GM19240 (cell line): ENCODE measurements at regions not wholly inside any gene's neighbourhood (a gene's known extent, or its start where the extent isn't known, plus 50 kb on each side); places are given as distances from the start of the nearest gene placed in this dataset.

Experiments used
- DNase-seq: peaks from one replicate; pipeline ENCODE4 v3.0.0; 2011; ENCODE audit warnings: low spot score; ENCODE audit not compliant: insufficient read length

GRCh38 chr1:87220993-87221392 is 107.7 kb upstream of the LMO4 start:
- no peak for DNase-seq

- no peak for DNase-seq
Observed at GRCh38 chr1:87224201-87224600, 104.5 kb upstream of the LMO4 start.

DNA sequence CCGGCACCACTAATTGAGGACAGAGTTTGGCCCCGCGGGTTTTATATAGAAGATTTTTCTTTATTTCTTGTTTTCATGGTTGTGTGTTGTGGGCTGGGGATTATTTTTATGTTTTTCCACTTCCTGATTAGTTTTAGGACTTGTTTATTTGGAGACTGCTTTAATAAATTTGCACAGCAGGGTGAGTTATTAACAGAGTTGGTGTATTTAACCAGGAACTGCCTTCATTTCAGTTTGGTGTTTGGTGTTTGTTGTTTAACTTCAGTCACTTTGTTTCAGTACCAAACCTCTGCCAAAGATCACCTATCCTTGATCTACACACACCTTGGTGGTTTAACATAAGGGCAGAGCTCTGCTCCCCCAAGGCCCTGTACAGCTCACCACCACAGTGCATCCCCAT is 103.5 kb upstream of the LMO4 start:
- DNase-seq = no peak

- no peak for DNase-seq
Observed at GRCh38 chr1:87226341-87226760, 102.3 kb upstream of the LMO4 start.

DNA sequence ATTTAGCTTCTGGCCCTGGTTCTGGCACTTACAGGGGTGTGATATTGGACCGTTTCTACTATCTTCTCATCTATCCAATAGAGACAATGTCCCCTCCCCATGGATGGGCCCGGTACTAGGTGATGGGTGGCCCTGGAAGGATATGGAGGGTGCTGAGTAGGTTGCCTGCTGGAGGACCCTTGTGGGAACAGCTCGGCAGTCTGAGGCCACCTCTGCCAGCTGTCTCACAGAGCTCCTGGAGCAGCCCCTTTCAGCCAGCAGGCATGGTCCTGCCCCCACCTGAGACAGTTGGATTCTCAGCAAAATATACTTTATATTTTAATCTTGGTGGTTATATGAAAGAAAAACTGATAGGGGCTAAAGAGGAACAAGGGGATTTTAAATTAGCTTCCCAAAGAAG is 101.0 kb upstream of the LMO4 start:
- DNase-seq = no peak

DNA sequence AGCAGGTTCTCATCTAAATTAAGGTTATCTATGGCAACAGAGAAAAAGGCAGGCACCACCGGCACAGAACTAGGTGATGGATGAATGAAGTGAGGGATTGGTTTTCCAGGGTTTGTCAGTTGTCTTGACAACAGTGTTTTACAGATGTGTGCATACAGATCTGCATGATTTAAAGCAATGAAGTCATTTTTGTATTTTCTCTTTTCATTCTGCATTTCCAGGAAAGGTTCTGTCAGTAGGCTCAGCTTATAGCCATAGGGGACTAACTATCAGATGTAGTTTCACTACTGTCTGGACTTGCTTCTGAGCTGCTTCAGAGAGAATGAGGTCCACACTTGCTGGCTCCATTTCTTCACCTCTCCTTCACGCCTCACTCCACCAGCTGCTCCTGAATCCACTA is 98.2 kb upstream of the LMO4 start:
- no peak for DNase-seq

DNA sequence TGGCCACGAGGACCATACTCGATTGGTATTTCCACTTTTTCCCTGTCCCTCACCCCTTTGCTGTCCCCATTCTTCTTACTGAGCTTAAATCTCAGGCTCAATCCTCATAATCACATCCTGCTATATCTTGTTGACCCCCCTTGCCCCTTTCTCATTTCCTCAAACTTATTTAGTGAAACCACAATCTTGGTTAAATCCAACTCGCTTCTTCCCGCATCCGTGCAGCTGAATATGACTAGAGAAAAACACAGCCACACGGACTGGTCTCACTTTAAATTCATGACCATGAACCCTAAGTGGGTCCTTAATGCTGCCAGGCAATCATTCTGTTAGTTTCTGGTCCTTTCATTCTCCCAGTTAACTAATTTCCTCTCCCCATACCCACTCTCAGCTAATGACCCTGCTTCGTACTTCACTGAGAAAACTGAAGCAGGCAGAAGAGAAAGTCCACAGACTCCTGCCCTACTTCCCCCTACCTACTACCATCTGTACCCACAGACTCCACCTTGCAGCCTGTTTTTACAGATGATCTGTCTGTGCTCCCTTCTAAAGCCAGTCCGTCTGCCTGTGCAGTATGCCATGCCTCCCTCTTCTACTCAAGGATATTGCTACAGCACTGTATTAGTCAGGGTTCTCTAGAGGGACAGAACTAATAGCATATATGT is 96.8 kb upstream of the LMO4 start:
- DNase-seq = no peak

- DNase-seq = no peak
Observed at GRCh38 chr1:87236585-87236984, 92.1 kb upstream of the LMO4 start.

GRCh38 chr1:87239997-87240605 is 88.6 kb upstream of the LMO4 start:
- DNase-seq = no peak

- DNase-seq = no peak
Observed at GRCh38 chr1:87240661-87241285, 87.9 kb upstream of the LMO4 start.

- DNase-seq = no peak
Observed at GRCh38 chr1:87242445-87243185, 86.1 kb upstream of the LMO4 start.

DNA sequence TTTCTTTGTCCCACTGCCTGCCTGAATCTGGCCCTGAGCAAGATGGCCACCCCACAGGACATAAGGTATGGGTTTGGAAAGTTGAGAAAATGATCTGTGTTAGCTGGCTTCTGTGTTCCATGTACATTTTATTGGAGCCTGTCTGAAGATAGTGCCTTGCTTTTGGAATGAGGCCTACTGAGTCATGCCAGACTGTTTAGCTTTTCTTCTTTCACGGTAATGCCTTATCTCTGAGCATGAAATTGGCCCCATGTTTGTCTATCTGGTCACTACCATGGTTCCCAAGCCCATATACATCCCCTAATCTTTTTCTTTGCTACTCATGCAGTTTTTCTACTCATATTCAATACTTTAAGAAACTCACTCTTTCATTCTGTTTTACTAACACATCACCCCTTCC is 85.1 kb upstream of the LMO4 start:
- no peak for DNase-seq

- DNase-seq = no peak
Observed at GRCh38 chr1:87246436-87246835, 82.2 kb upstream of the LMO4 start.

DNA sequence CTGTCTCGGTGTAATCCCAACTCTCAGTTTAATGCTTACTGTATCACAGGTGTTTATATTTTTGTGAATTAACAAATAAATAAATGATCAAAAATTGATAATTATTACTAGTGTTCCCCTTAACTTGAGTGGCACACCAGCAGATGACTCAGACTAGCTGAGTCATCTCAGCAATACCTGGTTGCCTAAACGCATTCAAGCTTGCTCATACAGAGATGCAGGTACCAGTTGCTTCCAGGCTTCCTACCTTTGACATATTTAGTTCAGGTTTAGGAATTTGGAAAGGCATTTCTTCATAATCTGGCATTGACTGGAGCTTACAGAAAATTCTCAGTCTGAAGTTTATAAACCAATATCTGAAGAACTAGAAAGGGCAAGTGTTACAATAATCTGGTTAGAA is 78.9 kb upstream of the LMO4 start:
- no peak for DNase-seq

DNA sequence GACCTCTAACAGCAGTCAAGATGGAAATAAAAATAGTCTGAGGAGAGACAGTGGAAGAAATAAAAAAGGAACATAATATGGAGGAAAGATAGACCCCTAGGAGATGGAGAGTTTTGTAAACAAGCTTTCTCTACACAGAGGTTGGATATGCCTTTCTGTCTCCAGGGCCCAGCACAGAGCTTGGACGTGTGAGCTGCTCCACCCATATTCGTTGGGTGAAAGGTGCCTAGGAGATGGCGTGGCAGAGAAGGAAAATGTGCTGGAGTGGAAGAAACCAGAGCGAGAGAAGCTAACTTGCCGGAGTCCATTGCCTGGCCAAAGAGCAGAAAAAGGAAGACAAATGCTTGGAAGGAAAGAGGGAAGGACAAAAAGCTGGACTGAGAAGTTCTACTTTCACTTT is 78.3 kb upstream of the LMO4 start:
- no peak for DNase-seq

- no peak for DNase-seq
Observed at GRCh38 chr1:87252406-87252805, 76.3 kb upstream of the LMO4 start.

DNA sequence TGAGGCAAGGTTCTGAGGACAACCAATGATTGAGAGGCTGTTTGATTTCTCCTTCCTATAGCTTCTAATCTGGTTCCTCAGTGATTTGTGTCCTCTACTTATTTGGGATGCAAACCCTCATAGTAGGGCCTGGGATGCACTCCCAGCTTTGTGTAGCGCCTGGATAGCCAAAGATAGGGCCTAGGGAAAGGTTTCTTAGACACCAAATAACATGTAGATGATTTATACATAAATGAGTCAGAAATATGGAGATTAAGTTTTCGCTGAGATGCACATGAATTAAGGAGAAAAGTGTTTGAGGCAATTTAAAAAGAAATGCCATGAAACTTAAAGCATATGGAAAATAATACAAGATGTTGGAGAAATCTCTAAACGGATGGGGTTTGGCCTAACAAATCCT is 66.0 kb upstream of the LMO4 start:
- no peak for DNase-seq

DNA sequence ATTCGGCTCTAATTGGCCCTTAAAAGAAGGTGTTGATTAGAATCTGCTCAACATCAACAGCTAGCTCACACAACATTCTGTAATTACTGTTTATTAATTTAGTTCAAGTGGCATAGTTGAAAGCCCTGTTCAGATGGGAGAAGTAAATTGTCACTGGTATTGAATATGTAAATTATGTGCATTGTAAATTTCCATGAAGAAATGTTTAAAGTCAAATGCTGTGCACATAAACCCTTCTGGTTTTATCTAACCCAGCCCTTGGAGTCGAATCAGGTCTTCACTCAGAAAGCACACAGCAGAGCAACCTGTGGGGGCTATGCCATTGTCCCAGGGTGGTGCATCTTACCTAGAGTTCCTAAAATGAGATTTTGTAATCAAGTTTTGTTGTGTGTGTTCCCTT is 65.4 kb upstream of the LMO4 start:
- DNase-seq = no peak

DNA sequence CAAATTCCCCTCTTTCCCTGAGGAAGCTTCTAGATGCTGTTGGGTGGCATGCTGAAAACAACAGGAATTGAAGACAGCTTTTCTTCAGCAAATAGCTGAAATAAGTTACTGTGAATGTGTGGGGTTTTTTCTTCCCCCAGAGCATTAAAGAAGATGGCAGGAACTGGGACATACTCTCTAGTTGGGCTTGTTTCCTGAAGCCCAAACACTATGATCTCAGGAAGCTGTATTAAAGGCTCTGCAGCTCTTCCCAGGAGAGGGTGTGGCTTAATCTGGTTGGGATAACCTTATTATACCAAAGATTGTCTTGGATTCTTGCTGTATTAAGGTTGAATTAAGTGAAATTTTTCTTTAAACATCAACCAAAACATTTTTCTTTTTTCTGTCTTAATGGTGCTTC is 64.9 kb upstream of the LMO4 start:
- no peak for DNase-seq

DNA sequence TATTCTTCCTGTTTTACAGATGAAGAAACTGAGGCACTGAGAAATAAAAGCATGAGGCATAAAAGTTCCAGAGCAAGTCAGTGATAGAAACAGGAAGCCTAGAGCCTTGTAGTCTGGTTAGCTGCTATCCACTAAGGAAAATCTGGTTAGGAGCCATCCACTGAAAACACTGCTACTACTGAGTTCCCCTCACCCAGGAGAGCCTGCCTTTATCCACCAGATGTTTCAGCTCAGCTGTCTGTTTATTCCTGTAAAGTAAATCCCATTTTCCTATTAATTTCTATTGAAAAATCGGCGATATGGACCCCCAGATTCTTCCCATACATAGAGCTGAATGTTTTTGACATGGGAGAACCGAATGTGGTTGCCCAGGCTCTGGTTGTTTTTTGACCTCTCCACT is 63.7 kb upstream of the LMO4 start:
- DNase-seq = no peak

GRCh38 chr1:87265786-87266185 is 62.9 kb upstream of the LMO4 start:
- no peak for DNase-seq

DNA sequence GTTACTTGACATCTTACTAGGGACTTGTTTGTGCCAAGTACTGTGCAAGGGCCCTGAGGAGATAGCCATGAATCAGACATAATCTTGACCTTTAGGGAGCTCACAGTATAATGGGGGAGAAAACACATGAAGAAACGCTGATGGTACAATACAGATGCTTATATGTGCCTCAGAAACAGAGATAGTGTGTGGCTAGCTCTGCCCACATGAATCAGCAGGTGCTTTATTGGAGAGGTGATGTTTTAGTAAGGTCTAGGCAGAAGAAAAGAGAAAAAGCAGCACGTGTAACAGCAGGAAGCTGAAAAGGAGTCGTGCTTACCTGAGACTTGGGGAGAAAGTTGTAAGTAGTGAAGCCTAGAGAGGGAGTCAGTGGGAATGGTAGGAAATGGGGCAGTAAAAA is 60.6 kb upstream of the LMO4 start:
- no peak for DNase-seq
